ENCODE measurements at regions not wholly inside any gene's neighbourhood (a gene's known extent, or its start where the extent isn't known, plus 50 kb on each side); places are given as distances from the start of the nearest gene placed in this dataset.

DNA sequence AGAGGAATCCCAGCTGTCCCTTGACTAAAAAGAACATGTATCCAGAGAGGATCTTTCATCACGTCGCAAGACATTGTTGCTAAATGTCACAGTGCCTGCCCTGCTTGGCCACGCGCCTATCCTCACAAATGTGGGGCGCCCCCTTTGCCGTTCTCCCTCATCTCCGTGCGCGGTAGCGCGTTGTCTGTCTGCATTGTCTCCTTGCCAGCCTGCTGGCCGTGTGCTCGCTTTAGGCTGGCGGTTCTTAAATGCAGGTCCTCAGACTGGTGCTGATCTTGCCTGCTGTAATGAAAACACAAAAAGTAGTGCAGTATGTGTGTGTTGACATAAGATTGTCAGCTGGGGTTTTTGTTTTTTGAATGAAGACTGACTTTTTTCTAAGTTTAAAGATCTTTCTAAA, 198.2 kb upstream of the RGS6 start:
- intact Hi-C loops (cut with micrococcal nuclease), result no loop called here
- Histone ChIP-seq H3K27ac (ENCODE audit: insufficient read depth, low read depth, low read length) (no peak overlapping the region), H3K4me2 (ENCODE audit: insufficient read depth, low read length) (no peak overlapping the region), H3K9me1 (replicated peaks; ENCODE audit: control insufficient read depth, extremely low read depth, insufficient read depth, low read length) (no peaks in the 10 kb centered on the region), H2AFZ (ENCODE audit: low read depth, low read length) (no peak overlapping the region), H4K20me1 (replicated peaks; ENCODE audit: control insufficient read depth, extremely low read depth, insufficient read depth, low read length) (no peaks in the 10 kb centered on the region), H3K4me3 (replicated peaks in 1 of 3; ENCODE audit: insufficient read depth in 1 of 3, low read depth in 1 of 3, low read length in 3 of 3) (no peak overlapping the region), H3K27me3 (ENCODE audit: control insufficient read depth in 2 of 2, insufficient read depth in 2 of 2, low read length in 2 of 2) (no peaks in the 10 kb centered on the region), H3K9ac (replicated peaks; ENCODE audit: extremely low read depth, insufficient read depth, low read length) (no peak overlapping the region), H3K4me1 (ENCODE audit: control insufficient read depth, extremely low read depth, insufficient read depth, low read length) (no peaks in the 10 kb centered on the region), H3K79me2 (ENCODE audit: control insufficient read depth, insufficient read depth, low read length) (no peaks in the 10 kb centered on the region), H3K36me3 (ENCODE audit: control insufficient read depth in 2 of 2, extremely low read depth in 1 of 2, insufficient read depth in 2 of 2, low read length in 2 of 2) (peaks cover 0 to 16% of the 10 kb centered on the region in 2 experiments), H3K9me3 (replicated peaks; ENCODE audit: control insufficient read depth, insufficient read depth, low read length) (no peaks in the 10 kb centered on the region)
- ChIA-PET CTCF (no interaction called here), POLR2A (no interaction called here)
- TF ChIP-seq FOS (IDR thresholded peaks at IDR 0.05; ENCODE audit: borderline replicate concordance, insufficient read depth, low read length), result no peak
- TF ChIP-seq MYC (IDR thresholded peaks at IDR 0.05; ENCODE audit: low read depth, low read length), result no peak
- TF ChIP-seq, protein P1, sequence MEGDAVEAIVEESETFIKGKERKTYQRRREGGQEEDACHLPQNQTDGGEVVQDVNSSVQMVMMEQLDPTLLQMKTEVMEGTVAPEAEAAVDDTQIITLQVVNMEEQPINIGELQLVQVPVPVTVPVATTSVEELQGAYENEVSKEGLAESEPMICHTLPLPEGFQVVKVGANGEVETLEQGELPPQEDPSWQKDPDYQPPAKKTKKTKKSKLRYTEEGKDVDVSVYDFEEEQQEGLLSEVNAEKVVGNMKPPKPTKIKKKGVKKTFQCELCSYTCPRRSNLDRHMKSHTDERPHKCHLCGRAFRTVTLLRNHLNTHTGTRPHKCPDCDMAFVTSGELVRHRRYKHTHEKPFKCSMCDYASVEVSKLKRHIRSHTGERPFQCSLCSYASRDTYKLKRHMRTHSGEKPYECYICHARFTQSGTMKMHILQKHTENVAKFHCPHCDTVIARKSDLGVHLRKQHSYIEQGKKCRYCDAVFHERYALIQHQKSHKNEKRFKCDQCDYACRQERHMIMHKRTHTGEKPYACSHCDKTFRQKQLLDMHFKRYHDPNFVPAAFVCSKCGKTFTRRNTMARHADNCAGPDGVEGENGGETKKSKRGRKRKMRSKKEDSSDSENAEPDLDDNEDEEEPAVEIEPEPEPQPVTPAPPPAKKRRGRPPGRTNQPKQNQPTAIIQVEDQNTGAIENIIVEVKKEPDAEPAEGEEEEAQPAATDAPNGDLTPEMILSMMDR (IDR thresholded peaks at IDR 0.05; ENCODE audit: extremely low read depth in 1 of 2, insufficient read depth in 1 of 2, low read depth in 1 of 2, low read length in 2 of 2), result no peak
- no peak for TF ChIP-seq JUN (IDR thresholded peaks at IDR 0.05; ENCODE audit: borderline replicate concordance, insufficient read depth, insufficient read length, low read depth)
- dilution Hi-C loops (cut with MboI; ENCODE audit: extremely low pct_ligation_motif_present, low sequenced_read_pairs), result no loop called here
- BruUV-seq (replicated peaks), result no TSS peak
- FAIRE-seq (no peak), DNase-seq (ENCODE audit: low read depth, low spot score) (no peak)

- Histone ChIP-seq H3K4me2 (ENCODE audit: insufficient read depth, low read length) (no peak overlapping the region), H3K36me3 (ENCODE audit: control insufficient read depth in 2 of 2, extremely low read depth in 1 of 2, insufficient read depth in 2 of 2, low read length in 2 of 2) (peaks cover 0 to 16% of the 10 kb centered on the region in 2 experiments), H3K4me3 (replicated peaks in 1 of 3; ENCODE audit: insufficient read depth in 1 of 3, low read depth in 1 of 3, low read length in 3 of 3) (no peak overlapping the region), H2AFZ (ENCODE audit: low read depth, low read length) (no peak overlapping the region), H3K9me3 (replicated peaks; ENCODE audit: control insufficient read depth, insufficient read depth, low read length) (no peaks in the 10 kb centered on the region), H3K9me1 (replicated peaks; ENCODE audit: control insufficient read depth, extremely low read depth, insufficient read depth, low read length) (no peaks in the 10 kb centered on the region), H4K20me1 (replicated peaks; ENCODE audit: control insufficient read depth, extremely low read depth, insufficient read depth, low read length) (no peaks in the 10 kb centered on the region), H3K79me2 (ENCODE audit: control insufficient read depth, insufficient read depth, low read length) (no peaks in the 10 kb centered on the region), H3K9ac (replicated peaks; ENCODE audit: extremely low read depth, insufficient read depth, low read length) (no peak overlapping the region), H3K27me3 (ENCODE audit: control insufficient read depth in 2 of 2, insufficient read depth in 2 of 2, low read length in 2 of 2) (no peaks in the 10 kb centered on the region), H3K4me1 (ENCODE audit: control insufficient read depth, extremely low read depth, insufficient read depth, low read length) (peaks cover 6% of the 10 kb centered on the region), H3K27ac (ENCODE audit: insufficient read depth, low read depth, low read length) (no peak overlapping the region)
- BruUV-seq (replicated peaks), result no TSS peak
- TF ChIP-seq POLR2A (IDR thresholded peaks at IDR 0.05; ENCODE audit: low read depth, low read length) (no peak), MYC (IDR thresholded peaks at IDR 0.05; ENCODE audit: low read depth, low read length) (no peak)
- FAIRE-seq, result no peak
- dilution Hi-C loops (cut with MboI; ENCODE audit: extremely low pct_ligation_motif_present, low sequenced_read_pairs), result no loop called here
- POLR2A ChIA-PET, result no interaction called here
- intact Hi-C loops (cut with micrococcal nuclease), result no loop called here
- CTCF ChIA-PET, result interaction anchor here (1.4 kb wide), 1 partner anchor 14 kb away, joined by 5 read pairs; no protein-coding TSS in a partner anchor
- DNase-seq (ENCODE audit: low read depth, low spot score), result no peak
Observed at GRCh38 chr14:71734885-71735284, 197.3 kb upstream of the RGS6 start.
